HG03060 (cell line): ENCODE measurements at regions not wholly inside any gene's neighbourhood (a gene's known extent, or its start where the extent isn't known, plus 50 kb on each side); places are given as distances from the start of the nearest gene placed in this dataset.
"Not testable (repeated sequence)": the region's sequence is repeated elsewhere in the genome, so short reads cannot be mapped to it uniquely, and the experiment has no call there.

Experiments used
- ATAC-seq: cut with Tn5 transposase; IDR thresholded peaks from one replicate; pipeline ENCODE4 v1.9.1; 2021; ENCODE audit warnings: low read depth, moderate number of reproducible peaks; ENCODE audit not compliant: unreplicated experiment

- no peak for ATAC-seq
Observed at GRCh38 chr1:166601650-166602278, 237.5 kb upstream of the POGK start.

GRCh38 chr1:166602801-166603200, 236.5 kb upstream of the POGK start:
- not testable (repeated sequence) for ATAC-seq

GRCh38 chr1:166603296-166603695, 236.0 kb upstream of the POGK start:
- no peak for ATAC-seq

DNA sequence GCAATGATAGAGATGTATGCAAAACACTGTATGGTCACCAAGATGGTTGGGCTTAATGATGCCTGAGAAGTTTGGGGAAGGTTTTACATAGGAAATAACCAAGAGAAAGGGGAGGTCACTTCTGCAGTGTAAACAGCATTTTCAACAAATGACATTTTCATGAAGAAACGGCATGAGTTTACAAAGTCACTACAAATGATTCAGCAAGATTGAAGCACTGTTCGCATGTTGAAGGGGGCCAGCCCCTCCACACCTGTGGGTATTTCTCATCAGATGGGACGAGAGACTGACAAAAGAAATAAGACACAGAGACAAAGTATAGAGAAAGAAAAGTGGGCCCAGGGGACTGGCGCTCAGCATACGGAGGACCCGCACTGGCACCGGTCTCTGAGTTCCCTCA, 234.1 kb upstream of the POGK start:
- ATAC-seq = no peak

GRCh38 chr1:166612886-166613285, 226.4 kb upstream of the POGK start:
- no peak for ATAC-seq

GRCh38 chr1:166616206-166616605, 223.1 kb upstream of the POGK start:
- no peak for ATAC-seq

DNA sequence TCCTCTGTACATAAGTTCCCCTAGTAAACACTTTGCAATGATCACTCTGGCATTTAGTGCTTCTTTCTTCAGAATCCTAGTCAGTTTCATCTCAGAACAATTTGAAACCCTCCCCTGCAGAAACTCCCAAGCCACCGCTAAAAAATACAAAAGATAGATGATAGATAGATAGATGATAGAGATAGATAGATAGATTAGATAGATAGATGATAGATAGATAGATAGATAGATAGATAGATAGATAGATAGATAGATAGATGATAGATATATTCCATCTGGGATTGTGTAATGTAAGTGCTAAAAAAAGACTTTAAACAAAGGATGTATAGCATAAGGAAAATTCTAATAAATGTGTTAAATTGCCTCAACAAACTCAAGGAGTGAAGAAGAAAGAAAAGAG, 212.6 kb upstream of the POGK start:
- ATAC-seq = no peak

- ATAC-seq = no peak
Observed at GRCh38 chr1:166627558-166627957, 211.7 kb upstream of the POGK start.

GRCh38 chr1:166628259-166628658, 211.0 kb upstream of the POGK start:
- no peak for ATAC-seq

- no peak for ATAC-seq
Observed at GRCh38 chr1:166629946-166630345, 209.3 kb upstream of the POGK start.

DNA sequence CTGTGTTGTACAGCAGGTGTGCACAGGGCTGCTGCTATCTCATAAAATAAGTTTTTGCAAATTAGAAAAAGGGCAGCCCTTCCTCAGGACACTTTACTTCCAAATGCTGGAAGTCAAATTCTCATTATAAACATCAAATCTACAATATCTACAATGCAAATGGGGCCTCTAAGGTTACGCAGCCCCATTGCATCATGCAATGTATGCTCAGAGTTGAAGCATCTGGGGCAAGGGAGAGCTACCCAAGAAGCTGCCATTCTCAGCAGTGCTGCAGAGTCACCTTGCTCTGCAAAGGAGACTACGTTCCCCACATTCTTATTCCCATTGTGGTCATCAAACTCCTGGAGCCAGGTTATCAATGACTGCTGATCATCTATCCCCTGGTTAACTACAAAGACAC, 208.9 kb upstream of the POGK start:
- ATAC-seq = no peak

GRCh38 chr1:166638137-166638536, 201.1 kb upstream of the POGK start:
- no peak for ATAC-seq

- not testable (repeated sequence) for ATAC-seq
Observed at GRCh38 chr1:166657228-166657627, 182.0 kb upstream of the POGK start.

DNA sequence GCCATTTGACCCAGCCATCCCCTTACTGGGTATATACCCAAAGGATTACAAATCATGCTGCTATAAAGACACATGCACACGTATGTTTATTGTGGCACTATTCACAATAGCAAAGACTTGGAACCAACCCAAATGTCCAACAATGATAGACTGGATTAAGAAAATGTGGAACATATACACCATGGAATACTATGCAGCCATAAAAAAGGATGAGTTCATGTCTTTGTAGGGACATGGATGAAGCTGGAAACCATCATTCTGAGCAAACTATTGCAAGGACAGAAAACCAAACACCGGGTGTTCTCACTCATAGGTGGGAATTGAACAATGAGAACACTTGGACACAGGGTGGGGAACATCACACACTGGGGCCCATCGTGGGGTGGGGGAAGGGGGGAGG, 172.5 kb upstream of the POGK start:
- not testable (repeated sequence) for ATAC-seq

GRCh38 chr1:166667600-166667999, 171.7 kb upstream of the POGK start:
- ATAC-seq = not testable (repeated sequence)

DNA sequence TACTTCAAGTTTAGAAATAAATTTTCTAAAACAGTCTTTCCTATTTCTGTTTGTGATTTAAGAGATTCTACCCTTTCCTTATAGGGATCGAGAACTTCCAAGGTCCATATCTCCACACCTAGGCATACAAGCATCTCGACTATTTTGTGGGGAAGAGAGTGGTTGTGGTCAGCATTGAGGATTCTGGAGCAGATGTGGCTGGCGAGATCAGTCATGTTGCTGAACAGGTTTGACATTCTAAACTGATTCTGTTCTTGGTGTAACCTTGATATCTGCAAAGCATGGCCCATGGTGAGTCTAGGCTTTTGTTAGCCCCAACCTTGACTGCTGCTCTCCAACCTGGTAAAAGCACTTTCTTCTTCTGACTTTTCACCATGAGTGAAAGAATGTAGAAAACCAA, 167.6 kb upstream of the POGK start:
- no peak for ATAC-seq

GRCh38 chr1:166673722-166674121, 165.6 kb upstream of the POGK start:
- no peak for ATAC-seq

DNA sequence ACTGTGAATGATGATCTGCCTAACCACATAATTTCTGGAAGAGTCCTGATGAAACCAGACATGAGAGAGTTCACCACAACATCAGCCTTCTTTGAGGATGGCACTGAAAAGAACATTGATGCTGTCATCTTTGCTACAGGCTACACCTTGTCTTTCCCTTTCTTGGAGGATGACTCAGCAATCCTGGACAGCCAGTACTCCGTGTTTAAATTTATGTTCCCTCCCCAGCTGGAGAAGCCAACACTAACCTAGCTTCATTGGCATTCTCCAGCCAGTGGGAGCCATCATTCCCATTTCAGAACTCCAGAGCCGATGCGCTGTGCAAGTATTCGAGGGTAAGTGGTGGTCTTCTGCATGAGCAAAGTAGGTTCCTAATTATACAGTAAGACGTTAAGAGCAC, 164.1 kb upstream of the POGK start:
- ATAC-seq = no peak

DNA sequence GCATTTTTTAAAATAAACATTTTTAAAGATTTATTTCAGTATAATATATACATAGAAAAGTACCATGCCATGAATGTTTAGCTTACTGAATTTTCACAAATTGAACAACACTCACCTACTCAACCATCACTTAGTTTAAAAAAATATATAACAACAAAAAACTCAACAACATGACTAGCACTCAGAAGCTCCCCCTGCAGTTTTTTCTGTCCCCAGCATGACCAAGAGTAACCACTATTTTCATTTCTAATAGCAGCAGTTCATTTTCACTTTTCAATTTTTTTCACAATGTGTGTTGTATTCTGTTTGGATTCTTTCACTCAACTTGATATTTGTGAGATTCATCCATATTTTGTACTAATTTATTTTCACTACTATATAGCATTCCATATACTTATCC, 162.3 kb upstream of the POGK start:
- no peak for ATAC-seq

GRCh38 chr1:166679369-166679768, 159.9 kb upstream of the POGK start:
- ATAC-seq = no peak

GRCh38 chr1:166682588-166682987, 156.7 kb upstream of the POGK start:
- no peak for ATAC-seq

- not testable (repeated sequence) for ATAC-seq
Observed at GRCh38 chr1:166684669-166685068, 154.6 kb upstream of the POGK start.

DNA sequence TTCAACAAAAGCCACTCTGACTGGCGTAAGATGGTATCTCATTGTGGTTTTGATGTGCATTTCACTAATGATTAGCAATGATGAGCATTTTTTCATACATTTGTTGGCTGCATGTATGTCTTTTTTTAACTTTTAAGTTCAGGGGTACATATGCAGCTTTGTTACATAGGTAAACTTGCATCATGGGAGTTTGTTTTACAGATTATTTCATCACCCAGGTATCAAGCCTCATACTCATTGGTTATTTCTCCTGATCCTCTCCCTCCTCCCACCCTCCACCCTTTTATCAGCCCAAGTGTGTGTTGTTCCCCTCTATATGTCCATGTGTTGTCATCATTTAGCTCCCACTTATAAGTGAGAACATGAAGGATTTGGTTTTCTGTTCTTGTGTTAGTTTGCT, 154.1 kb upstream of the POGK start:
- no peak for ATAC-seq
